HG02571 (cell line): ENCODE measurements at regions not wholly inside any gene's neighbourhood (a gene's known extent, or its start where the extent isn't known, plus 50 kb on each side); places are given as distances from the start of the nearest gene placed in this dataset.
"Not testable (repeated sequence)": the region's sequence is repeated elsewhere in the genome, so short reads cannot be mapped to it uniquely, and the experiment has no call there.

Source experiments
- ATAC-seq: cut with Tn5 transposase; IDR thresholded peaks from one replicate; pipeline ENCODE4 v1.9.1; 2021; ENCODE audit warnings: mild to moderate bottlenecking, moderate library complexity; ENCODE audit not compliant: unreplicated experiment

DNA sequence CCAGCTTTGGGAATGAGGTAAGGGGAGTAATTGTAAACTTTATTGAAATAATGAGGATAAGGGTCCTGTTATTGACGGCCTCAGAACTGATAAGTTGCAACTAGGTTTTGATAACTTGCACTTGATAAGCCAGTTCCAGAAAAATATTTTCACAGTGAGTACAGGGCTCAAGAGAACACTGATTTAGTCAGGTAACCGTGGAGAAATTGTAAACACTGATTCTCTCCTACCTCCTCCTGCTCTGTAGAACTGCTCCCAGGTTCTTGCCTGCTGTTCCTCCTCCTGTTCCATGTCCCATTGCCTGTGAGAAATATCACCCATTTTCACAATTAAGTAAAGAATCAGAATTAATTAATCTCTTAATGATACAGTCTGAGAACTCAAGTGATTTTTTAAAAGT lies 55.0 kb upstream of the CXXC4 start:
- no peak for ATAC-seq

DNA sequence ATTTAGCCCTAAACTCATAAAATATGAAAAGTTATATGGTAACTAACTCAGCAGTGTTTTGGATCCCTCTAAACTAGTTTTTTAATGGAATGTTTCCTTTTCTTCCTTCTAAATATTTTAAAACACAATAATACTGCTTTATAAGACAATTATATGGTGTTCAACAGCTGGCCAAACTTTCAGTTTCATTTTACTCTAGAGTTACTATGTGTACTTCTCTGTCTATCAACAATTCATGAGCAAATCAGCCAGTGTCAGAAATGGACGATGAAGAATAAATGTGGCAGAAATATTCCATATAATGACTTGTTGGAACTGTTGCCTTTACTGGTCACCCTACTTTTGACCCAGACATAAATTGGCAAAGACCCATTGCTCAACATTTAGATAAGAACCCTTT lies 64.8 kb upstream of the CXXC4 start:
- no peak for ATAC-seq

DNA sequence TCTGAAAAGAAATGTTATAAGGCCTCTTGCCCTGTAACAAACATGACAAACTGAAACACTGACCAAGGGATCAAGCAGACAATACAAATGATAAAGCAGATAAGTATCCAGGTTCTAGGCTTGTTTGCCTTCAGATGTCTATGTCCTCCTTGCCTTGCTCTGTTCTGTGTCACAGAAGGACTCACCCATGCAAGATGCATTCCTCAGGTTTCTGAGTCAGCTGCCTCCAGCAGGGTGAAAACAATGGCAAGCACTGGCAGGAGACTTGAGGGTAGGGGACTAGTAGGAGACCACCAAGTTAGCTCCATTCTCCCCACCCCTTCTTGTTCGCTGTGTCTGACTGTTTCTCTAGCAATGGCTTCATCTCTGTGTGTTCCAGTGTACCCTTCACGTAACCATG lies 76.6 kb upstream of the CXXC4 start:
- no peak for ATAC-seq

DNA sequence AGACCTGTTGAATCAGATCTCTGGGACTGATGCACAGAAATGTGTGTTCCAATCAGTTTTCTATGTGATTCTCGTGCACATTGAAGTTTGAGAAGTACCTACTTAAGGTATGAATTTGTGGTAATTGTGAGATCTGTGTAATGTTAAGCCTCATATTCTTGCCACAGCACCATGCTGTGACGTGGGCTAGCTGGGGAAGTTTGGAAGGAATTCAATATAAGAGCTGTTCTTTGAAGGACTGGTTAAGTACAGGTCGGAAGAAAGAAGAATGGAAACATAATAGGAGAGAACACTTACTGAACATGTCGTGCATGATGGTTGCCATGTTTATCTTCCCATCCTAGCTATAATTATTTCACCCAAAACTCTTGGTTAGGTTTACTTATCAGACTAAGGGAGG lies 79.7 kb upstream of the CXXC4 start:
- ATAC-seq: no peak

DNA sequence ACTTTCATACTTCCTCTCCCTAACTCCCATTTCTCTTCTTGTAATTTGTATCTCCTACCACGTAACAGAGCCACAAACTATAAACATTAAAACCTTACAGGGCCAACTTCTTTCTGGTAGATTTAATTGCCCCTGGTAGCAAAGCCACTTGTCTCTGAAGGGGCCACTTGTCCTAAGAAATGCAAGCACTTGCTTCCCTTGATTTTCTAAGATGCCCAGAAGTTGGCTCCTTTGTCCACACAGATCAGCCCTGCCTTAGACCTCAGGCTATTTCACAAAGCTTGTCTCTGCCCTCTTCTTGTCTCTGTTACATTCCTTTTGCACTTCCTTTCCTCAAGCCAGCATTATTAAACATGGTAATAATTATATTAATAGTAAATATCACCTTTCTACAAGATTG lies 80.6 kb upstream of the CXXC4 start:
- no peak for ATAC-seq

DNA sequence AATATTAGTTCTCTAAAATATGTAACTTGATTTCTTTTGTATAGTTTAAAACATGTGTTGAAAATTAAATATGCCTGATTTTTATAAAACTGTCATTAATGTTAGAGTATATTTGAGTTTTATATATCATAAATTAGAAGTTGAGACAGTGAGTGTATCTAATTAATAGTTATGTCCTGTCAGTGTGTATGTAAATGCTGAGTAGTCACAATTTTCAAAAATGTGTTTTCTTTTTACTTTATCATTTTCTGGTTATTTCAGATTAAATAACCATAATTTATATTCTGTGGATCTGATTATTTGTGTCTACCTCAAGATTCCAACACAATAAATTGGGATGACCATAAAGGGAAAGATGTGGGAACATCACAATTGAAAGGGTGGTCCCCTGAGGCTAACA lies 82.7 kb upstream of the CXXC4 start:
- ATAC-seq: no peak

DNA sequence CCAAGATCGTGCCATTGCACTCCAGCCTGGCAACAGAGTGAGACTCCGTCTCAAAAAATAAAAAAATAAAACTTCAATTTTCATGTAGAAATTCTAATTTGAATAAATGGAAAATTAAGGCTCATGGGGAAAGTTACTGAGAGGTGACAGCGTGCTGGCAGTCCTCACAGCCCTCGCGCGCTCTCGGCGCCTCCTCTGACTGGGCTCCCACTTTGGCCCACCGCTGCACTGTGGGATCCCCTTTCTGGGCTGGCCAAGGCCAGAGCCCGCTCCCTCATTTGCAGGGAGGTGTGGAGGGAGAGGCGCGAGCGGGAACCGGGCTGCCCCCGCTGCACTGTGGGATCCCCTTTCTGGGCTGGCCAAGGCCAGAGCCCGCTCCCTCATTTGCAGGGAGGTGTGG lies 86.8 kb upstream of the CXXC4 start:
- ATAC-seq: not testable (repeated sequence)

DNA sequence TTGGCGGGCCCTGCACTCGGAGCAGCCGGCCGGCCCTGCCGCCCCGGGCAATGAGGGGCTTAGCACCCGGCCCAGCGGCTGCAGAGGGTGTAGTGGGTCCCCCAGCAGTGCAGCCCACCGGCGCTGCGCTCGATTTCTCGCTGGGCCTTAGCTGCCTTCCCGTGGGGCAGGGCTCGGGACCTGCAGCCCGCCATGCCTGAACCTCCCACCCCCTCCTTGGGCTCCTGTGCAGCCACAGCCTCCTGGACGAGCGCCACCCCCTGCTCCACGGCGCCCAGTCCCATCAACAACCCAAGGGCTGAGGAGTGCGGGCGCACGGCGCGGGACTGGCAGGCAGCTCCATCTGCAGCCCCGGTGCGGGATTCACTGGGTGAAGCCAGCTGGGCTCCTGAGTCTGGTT lies 87.4 kb upstream of the CXXC4 start:
- ATAC-seq: not testable (repeated sequence)

DNA sequence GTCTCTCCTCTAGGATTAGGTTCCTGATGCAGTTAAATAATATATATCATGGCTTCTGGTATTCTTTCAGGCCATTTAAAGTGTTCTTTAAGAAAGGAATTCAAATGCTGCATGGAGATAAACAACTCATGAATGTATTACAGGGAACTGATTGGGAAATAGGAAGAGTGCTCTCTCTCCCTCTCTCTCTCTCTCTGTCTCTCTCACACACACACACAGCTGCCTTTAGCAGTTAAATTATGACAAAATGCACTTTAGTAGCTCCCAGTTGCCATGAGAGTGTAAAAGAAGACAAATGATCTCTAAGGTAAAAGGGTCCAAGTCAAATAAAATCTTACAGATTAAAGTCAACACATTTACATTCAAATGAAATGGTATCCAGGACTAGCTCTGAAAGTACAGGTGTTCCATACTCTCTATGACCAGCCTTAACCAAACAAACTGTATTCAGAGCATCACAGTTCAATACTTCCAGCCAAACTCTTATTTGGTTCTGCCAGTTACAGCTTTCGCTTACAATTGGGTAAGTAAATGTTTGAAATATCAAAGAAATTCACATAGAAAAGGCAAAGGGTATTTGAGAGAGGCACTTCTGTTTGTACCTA lies 94.7 kb upstream of the CXXC4 start:
- no peak for ATAC-seq

DNA sequence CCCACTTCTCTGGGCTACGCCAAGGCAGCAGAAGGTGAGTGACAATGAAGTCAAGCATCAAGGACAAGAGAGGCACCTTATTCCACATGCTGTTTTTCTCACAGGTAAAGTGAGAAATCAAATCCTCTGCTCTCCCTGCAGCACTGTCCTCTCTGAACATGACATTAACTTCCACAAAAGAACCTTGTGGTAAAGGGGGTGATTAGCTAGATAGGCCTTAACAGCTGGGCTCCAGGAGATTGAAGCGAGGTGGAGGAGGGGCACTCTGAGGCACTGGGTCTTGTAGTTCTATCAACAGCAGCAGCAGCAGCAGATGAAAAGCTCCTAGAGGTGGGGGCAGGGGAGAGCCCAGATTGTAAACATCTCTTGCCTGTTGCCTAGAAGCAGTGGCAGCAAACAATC lies 96.8 kb upstream of the CXXC4 start:
- no peak for ATAC-seq

DNA sequence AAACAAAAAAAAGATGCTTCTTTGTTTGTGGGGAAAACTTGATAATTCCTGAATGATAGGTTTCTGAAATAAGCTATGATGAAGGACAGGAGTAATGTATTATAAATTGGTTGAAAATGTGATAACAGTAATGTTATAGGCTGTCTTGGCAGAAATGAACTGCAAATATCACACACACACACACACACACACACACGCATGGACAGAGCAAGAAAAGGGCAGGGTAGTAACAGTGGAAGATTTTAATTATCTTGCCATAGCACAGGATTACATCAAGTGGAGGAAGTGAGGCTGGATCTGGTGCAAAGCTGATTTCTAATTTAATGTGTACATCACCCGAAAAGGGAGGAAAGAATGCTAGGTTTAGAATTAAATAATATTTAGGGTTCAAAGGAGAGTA lies 97.5 kb upstream of the CXXC4 start:
- ATAC-seq: no peak

DNA sequence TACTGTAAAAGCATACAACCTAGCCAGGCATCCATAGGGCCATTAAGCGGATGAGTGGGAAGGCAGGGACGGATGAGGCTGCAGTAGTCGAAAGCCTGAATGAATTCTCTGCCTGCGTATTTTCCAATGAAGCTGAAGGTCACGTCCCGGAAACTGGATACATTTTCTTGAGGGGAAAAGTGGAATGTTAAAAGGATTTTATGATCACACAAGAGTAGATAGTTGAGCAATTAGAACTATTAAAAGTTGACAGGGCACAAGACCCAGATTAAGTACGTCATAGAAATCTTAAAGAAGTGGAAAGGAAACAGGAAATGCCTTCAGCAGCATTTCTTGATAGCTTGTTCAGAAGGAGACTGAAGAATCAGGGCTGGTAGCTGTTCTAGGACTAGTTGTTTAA lies 98.3 kb upstream of the CXXC4 start:
- ATAC-seq: no peak

DNA sequence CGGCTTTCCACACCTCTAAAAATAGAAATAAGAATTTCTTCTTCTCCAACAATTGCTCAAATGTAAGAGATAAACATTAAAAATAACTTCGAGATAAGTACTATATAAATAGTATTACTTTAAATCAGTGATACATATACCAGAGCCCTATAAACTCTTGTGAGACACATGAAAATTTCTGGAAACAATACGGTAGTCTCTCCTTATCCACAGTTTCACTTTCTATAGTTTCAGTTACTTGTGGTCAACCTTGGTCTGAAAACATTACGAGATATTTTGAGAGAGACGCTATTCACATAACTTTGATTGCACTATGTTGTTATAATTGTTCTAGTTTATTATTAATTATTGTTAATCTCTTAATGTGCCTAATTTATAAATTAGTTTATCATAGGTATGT lies 101.5 kb upstream of the CXXC4 start:
- no peak for ATAC-seq

DNA sequence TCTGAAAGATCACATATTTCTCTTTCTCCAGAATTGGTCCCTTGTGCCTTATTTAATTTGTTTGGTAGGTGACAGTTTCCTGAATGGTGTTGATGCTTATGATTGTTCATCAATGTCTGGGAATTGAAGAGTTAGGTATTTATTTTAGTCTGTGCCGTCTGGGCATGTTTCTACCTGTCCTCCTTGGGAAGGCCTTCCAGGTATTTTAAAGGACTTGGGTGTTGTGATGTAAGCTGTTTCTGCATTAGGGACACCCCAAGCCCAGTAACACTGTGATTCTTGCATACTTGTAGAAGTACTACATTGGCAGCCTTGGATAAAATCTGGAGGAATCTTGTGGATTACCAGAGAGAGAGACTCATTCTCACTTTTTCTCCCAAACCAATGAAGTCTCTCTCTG lies 120.8 kb upstream of the CXXC4 start:
- no peak for ATAC-seq

DNA sequence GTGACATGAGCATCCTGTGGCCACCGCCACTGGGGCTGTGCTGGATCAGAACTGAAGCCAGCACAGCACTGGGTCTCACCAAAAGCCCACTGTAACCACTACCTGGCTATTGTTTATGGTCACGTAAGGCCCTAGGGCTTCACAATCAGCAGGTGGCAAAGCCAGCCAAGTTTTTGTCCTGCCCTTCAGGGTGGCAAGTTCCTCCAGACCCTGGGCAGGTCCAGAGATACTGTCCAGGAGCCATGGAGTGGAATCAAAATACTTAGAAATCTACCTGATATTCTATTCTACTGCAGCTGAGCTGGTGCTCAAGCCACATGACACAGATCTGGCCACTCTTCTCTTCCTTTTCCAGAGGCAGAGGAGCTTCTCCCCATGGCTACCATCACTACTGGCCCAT lies 121.2 kb upstream of the CXXC4 start:
- ATAC-seq: no peak

DNA sequence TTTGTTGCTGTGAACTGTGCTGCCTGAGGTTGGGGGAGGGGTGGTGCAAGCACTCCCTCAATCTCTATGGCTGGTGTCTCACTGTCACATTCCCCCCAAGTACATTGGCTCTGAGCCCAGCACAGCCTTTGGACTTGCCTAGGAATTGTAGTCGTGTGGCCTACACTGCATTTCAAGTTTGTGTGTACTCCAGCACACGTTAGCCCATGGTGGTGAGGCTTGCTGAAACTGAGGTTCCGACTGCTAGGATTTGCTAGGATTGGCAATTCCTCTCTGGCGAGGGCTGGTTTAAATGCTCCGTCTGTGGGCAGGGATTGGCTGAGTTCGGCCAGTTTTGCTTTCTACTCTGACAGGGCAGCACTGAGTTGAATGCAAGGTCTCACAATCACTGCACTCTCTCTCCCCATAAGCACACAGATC lies 121.7 kb upstream of the CXXC4 start:
- no peak for ATAC-seq

DNA sequence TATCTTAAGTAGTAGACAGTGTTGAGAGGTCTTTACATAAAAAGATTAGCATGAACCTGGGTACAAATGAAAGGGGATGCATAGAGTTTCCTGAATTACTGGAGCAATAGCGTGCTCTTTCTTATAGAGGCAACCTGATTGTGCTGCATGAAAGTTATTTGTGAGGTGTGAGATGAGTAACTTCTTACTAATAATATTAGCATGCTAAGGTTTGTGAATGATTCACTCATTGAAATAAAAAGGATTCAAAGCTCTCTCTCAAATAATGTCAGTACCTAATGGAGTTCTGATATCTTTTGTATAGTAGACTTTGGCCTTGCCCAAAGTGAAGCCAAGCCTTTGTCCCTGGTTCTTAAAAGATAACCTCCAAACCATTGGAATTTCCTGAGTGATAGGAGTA lies 131.0 kb upstream of the CXXC4 start:
- ATAC-seq: no peak

DNA sequence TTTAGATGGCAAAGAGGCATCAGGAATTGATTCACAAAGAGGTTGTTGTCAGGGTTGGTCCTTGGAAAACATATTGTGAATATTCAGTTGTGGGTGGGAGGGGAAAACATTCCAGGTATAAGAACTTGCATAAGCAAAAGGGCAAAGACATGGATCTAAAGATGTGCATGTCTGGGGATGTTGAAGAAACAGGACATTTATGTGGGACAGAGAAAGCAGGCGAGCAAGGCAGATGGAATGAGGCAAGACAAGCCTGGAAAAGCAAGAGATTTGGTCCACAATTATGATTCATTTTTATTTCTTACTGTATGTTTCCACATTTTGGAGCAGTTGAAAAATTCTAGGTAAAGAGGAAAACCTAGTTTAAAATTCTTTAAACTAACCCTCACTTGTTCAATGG lies 134.9 kb upstream of the CXXC4 start:
- ATAC-seq: no peak

DNA sequence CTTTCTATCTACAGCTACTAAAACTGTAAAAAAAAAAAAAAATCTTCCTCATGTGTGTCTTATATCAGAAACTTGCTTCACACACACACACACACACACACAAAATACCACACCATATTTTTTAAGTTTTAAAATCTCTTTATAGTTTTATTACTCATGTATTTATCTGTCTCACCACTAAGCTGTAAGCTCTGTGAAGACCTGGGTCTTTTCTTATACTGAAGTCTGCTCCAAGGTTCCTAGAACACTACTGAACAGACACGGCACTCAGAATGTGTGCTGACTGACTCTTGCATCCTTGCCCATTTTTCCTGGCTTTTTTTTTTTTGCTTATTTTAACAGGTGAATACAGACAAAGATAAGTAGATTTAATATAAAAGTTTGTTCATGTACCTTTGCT lies 135.6 kb upstream of the CXXC4 start:
- ATAC-seq: no peak

DNA sequence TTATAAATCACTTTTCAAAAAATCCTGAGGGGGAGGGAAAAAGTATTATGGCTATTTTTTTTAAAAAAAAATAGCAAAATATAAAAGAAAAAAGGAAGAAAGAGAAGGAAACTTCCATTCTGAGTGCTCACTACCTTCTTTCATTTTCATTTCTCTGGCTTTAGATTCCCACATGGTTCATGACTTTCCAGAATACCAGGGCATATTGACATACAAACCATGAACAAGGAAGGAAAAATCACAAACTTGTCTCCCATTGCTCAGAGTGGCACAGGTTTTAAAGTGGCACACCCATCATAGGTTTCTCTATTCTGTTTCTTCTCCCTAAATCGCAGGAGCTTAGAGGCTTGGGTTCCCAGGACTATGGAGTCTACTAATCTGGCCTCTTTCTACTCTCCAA lies 136.3 kb upstream of the CXXC4 start:
- no peak for ATAC-seq

DNA sequence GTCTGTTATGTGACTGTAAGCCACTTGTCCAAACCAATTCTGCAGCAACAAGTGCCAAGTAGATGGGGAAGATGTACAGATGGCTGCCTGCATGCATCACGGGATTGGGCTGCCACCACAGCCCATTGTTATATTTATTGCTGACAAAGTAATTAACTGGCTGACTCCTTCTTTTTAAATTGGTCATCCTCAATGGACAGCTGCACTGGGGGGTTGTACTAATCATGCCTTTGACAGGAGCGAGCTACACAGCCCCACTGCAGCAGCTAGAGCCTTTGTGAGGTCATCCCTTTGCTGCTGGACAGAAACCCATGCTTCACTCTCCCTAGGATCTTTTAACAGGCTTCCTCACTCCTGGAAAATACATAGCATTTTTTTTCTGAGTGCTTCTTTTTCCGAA lies 146.7 kb upstream of the CXXC4 start:
- no peak for ATAC-seq

DNA sequence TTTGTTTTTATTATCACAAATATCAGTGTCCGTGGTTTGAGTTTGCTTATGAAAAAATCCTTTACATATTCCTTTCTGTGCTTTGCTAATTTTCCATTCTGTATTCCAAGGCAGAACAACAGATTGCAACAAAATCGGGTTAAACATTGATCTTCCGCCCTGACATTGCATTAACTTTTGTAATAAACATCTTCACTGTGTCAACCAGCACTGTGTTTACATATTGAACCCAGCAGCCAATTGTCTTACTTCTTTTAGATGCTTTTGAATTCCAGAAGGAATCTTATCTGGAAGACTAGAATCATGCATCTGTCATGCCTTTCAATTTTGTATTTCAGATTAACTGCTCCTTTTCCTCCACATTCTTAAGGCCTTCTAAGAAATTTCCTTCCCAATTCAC lies 147.8 kb upstream of the CXXC4 start:
- ATAC-seq: no peak

DNA sequence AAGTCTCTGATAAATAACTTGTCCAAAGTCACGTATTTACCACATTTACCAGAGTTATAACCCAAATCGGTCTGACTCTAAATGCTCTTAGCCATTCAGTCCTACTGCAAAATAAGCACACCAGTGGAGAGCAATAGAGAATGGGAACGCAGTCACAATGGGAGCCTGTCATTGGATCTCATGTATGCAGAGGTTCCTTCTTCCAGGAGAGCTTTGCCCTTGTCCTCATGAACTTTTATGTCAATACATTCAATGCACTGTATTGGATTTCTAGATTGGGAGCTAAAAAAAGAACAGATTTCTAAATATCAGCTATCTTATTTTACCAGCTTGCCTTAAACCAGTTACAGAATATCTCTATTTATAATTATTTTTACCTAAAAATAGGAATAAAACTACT lies 149.1 kb upstream of the CXXC4 start:
- ATAC-seq: no peak

DNA sequence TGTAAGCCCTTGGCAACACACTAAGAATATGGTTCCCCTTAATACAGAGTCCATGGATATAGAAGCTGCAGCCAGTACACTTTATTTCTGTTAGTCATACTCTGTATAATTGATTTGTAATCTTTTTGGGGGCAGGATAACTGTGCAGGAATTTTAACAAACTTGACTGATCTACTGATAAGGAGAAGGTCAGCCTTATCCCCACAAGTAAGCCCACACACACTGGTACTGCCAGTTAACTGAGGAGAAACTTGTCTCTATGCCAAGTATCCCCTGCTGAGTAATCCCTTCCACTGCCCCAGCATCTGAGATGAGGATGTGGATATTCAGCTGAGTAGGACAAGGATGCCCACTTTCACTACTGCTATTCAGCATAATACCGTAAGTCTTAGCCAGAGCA lies 154.9 kb upstream of the CXXC4 start:
- ATAC-seq: no peak
